ENCODE measurements at regions not wholly inside any gene's neighbourhood (a gene's known extent, or its start where the extent isn't known, plus 50 kb on each side); places are given as distances from the start of the nearest gene placed in this dataset.

GRCh38 chr4:64940698-64941097 is 531.4 kb upstream of the TECRL start:
- Histone ChIP-seq H4K5ac (ENCODE audit: low read depth, low read length) (no peak overlapping the region), H3K23ac (ENCODE audit: low read depth, low read length) (no peak overlapping the region), H2BK15ac (ENCODE audit: low read depth, low read length) (no peak overlapping the region), H2AK5ac (ENCODE audit: low read depth, low read length) (no peak overlapping the region), H4K8ac (ENCODE audit: low read depth in 2 of 2, low read length in 2 of 2) (no peak overlapping the region), H3K27me3 (ENCODE audit: control insufficient read depth, insufficient read depth, low read length) (no peaks in the 10 kb centered on the region), H2AK9ac (replicated peaks; ENCODE audit: low read depth, low read length, poor library complexity) (no peak overlapping the region), H3K36me3 (ENCODE audit: control insufficient read depth, insufficient read depth, low read length) (no peaks in the 10 kb centered on the region), H3K4me2 (ENCODE audit: low read depth, low read length) (no peak overlapping the region), H3K4ac (ENCODE audit: low read depth, low read length) (no peak overlapping the region), H3K27ac (ENCODE audit: insufficient read depth, low read length) (no peak overlapping the region), H4K91ac (ENCODE audit: insufficient read depth, low read depth, low read length) (no peak overlapping the region), H3K9me3 (ENCODE audit: control insufficient read depth, insufficient read depth, low read length) (peaks cover 2% of the 10 kb centered on the region; the same call in 1 of the 2 replicates), H4K20me1 (ENCODE audit: insufficient read depth, low read length) (no peaks in the 10 kb centered on the region), H2AFZ (replicated peaks; ENCODE audit: low read length, poor library complexity) (no peak overlapping the region), H3K18ac (ENCODE audit: low read depth, low read length) (no peak overlapping the region), H3K56ac (ENCODE audit: extremely low read depth, insufficient read depth, low read length) (no peak overlapping the region), H2BK20ac (ENCODE audit: low read depth, low read length) (no peak overlapping the region), H3K79me1 (ENCODE audit: low read depth in 1 of 2, low read length in 2 of 2) (no peaks in the 10 kb centered on the region), H3K9ac (ENCODE audit: low read depth, low read length) (no peak overlapping the region), H2BK5ac (ENCODE audit: low read depth, low read length, poor library complexity, severe bottlenecking) (no peak overlapping the region), H3K9me1 (ENCODE audit: insufficient read depth, low read length) (no peaks in the 10 kb centered on the region), H3K4me3 (ENCODE audit: insufficient read depth, low read depth, low read length) (no peak overlapping the region), H2BK120ac (ENCODE audit: low read depth, low read length) (no peak overlapping the region), H3K4me1 (ENCODE audit: control insufficient read depth, insufficient read depth, low read length) (no peaks in the 10 kb centered on the region), H3K14ac (replicated peaks; ENCODE audit: low read depth, low read length) (no peak overlapping the region)
- in situ Hi-C loops (cut with MboI; ENCODE audit: low sequenced_read_pairs) (no loop called here), dilution Hi-C loops (cut with HindIII; ENCODE audit: low sequenced_read_pairs, unreplicated experiment) (no loop called here), intact Hi-C loops (cut with micrococcal nuclease) (no loop called here)
- no peak for ATAC-seq (ENCODE audit: low read depth)
- no CpG with 5 or more reads among the region's 3 CpGs for WGBS, 2 experiments (ENCODE audit: extremely low coverage in 2 of 2, insufficient read length in 1 of 2)
- BruUV-seq (replicated peaks): no TSS peak
- POLR2A ChIA-PET (ENCODE audit: unreplicated experiment): no interaction called here
- no peak for DNase-seq
- CTCF ChIA-PET: no interaction called here
- TF ChIP-seq FOS (IDR thresholded peaks at IDR 0.05; ENCODE audit: low read depth, low read length) (no peak), MAFK (IDR thresholded peaks at IDR 0.05; ENCODE audit: low read depth, low read length) (no peak), CEBPB (IDR thresholded peaks at IDR 0.05; ENCODE audit: low read depth, low read length) (no peak), POLR2A (IDR thresholded peaks at IDR 0.05; ENCODE audit: low read depth, low read length) (no peak), BHLHE40 (IDR thresholded peaks at IDR 0.05; ENCODE audit: low read depth, low read length) (no peak), CHD1 (IDR thresholded peaks at IDR 0.05; ENCODE audit: low read depth, low read length) (no peak), RFX5 (IDR thresholded peaks at IDR 0.05; ENCODE audit: low read depth, low read length) (no peak), MXI1 (IDR thresholded peaks at IDR 0.05; ENCODE audit: borderline replicate concordance, low read depth, low read length) (no peak)
- TF ChIP-seq, protein P1, sequence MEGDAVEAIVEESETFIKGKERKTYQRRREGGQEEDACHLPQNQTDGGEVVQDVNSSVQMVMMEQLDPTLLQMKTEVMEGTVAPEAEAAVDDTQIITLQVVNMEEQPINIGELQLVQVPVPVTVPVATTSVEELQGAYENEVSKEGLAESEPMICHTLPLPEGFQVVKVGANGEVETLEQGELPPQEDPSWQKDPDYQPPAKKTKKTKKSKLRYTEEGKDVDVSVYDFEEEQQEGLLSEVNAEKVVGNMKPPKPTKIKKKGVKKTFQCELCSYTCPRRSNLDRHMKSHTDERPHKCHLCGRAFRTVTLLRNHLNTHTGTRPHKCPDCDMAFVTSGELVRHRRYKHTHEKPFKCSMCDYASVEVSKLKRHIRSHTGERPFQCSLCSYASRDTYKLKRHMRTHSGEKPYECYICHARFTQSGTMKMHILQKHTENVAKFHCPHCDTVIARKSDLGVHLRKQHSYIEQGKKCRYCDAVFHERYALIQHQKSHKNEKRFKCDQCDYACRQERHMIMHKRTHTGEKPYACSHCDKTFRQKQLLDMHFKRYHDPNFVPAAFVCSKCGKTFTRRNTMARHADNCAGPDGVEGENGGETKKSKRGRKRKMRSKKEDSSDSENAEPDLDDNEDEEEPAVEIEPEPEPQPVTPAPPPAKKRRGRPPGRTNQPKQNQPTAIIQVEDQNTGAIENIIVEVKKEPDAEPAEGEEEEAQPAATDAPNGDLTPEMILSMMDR (conservative IDR thresholded peaks at IDR 0.05; ENCODE audit: low read depth, low read length): no peak

All from IMR-90 (cell line).